Loucy (cell line): ENCODE measurements at regions not wholly inside any gene's neighbourhood (a gene's known extent, or its start where the extent isn't known, plus 50 kb on each side); places are given as distances from the start of the nearest gene placed in this dataset.

Source experiments
- EZH2phosphoT487 ChIP-seq: fragments of 200-600 bp; IDR thresholded peaks from 2 replicates; pipeline ENCODE4 v1.6.1; 2018; ENCODE audit warnings: antibody characterized with exemption, mild to moderate bottlenecking, moderate library complexity, borderline replicate concordance
- TF ChIP-seq, protein P1 (sequence below): fragments of 200-600 bp; sonication (generic); conservative IDR thresholded peaks from 2 replicates; pipeline ENCODE4 v1.5.1; 2014; ENCODE audit warnings: mild to moderate bottlenecking, antibody characterized with exemption, low read length

DNA sequence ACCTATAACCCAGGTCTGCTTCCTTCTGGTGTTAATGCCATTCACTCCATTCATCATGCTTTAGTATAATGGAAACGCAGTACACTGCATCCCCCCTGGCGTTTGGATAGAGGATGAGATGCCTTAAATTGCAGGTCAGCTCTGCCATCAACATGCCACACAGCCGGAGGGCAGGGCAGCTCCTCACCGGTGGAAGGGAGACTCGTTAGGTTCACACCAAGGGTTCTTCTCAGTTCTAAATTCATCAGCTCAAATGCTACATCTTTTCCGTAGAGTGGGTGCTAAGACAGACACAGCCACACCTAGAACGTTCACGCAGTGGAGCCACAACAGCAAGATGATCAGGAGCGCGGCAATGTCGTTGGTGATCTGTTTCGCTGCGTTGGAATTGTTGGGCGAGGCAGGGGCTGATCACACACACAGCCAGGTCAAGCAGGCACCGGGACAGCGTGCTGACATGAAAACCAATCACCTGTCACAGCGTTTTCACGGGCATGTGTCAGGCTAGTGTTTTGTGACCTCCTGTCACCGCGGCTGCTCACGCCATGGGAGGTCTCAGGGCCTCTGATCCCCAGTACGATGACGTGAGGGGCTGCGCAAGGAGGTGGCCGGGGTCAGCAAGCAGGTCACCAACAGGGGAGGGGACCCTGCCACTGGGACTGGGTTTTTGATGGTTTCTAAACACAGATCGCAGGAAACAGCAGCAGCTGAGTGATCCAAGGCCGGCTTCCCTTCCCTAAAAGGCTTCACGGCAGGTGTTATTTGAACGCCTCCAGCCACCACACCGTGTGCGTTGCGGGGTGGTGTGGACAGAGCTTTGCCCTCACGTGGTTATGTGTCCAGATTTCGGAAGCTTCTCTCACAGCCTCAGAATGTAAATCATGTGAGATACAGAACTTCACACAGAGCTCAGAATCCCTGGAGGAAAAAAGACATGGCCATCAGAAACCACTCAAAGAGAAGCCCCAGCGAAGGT lies 94.3 kb upstream of the IRS2 start:
- TF ChIP-seq, protein P1, sequence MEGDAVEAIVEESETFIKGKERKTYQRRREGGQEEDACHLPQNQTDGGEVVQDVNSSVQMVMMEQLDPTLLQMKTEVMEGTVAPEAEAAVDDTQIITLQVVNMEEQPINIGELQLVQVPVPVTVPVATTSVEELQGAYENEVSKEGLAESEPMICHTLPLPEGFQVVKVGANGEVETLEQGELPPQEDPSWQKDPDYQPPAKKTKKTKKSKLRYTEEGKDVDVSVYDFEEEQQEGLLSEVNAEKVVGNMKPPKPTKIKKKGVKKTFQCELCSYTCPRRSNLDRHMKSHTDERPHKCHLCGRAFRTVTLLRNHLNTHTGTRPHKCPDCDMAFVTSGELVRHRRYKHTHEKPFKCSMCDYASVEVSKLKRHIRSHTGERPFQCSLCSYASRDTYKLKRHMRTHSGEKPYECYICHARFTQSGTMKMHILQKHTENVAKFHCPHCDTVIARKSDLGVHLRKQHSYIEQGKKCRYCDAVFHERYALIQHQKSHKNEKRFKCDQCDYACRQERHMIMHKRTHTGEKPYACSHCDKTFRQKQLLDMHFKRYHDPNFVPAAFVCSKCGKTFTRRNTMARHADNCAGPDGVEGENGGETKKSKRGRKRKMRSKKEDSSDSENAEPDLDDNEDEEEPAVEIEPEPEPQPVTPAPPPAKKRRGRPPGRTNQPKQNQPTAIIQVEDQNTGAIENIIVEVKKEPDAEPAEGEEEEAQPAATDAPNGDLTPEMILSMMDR: no peak
- TF ChIP-seq EZH2phosphoT487: no peak
